NCI-H1105 treated with DMSO at 0.1 percent for 48 hours (cell line): ENCODE measurements at regions not wholly inside any gene's neighbourhood (a gene's known extent, or its start where the extent isn't known, plus 50 kb on each side); places are given as distances from the start of the nearest gene placed in this dataset.
"Not testable (repeated sequence)": the region's sequence is repeated elsewhere in the genome, so short reads cannot be mapped to it uniquely, and the experiment has no call there.

Experiments used
- DNase-seq: peaks from one replicate; lab custom pipeline; 2025; lab: John Stamatoyannopoulos, UW

- DNase-seq, result not testable (repeated sequence)
These were observed 473.3 kb downstream of the SPATA31A6 start for GRCh38 chr9:42656789-42657188.

- not testable (repeated sequence) for DNase-seq
These were observed 474.0 kb downstream of the SPATA31A6 start for GRCh38 chr9:42657496-42657895.

GRCh38 chr9:42697146-42697545 is 513.7 kb downstream of the SPATA31A6 start:
- not testable (repeated sequence) for DNase-seq

- not testable (repeated sequence) for DNase-seq
These were observed 519.4 kb downstream of the SPATA31A6 start for GRCh38 chr9:42702890-42703289.

- not testable (repeated sequence) for DNase-seq
These were observed 541.7 kb downstream of the SPATA31A6 start for GRCh38 chr9:42724841-42725835.

- DNase-seq, result peak; percentile 74
These were observed 559.8 kb downstream of the SPATA31A6 start for GRCh38 chr9:42743030-42743814.

- DNase-seq, result not testable (repeated sequence)
These were observed 573.8 kb downstream of the SPATA31A6 start for GRCh38 chr9:42757251-42757650.

GRCh38 chr9:42759320-42759719 is 575.9 kb downstream of the SPATA31A6 start:
- DNase-seq, result not testable (repeated sequence)

- not testable (repeated sequence) for DNase-seq
These were observed 598.7 kb downstream of the SPATA31A6 start for GRCh38 chr9:42782201-42782600.

GRCh38 chr9:42792725-42793124 is 609.3 kb downstream of the SPATA31A6 start:
- DNase-seq, result not testable (repeated sequence)

GRCh38 chr9:42798571-42798970 is 615.1 kb downstream of the SPATA31A6 start:
- not testable (repeated sequence) for DNase-seq

- not testable (repeated sequence) for DNase-seq
These were observed 619.3 kb downstream of the SPATA31A6 start for GRCh38 chr9:42802716-42803115.

- DNase-seq, result not testable (repeated sequence)
These were observed 623.2 kb downstream of the SPATA31A6 start for GRCh38 chr9:42806674-42807073.

GRCh38 chr9:42821468-42821867 is 638.0 kb downstream of the SPATA31A6 start:
- not testable (repeated sequence) for DNase-seq

GRCh38 chr9:42848156-42848555 is 664.7 kb downstream of the SPATA31A6 start:
- not testable (repeated sequence) for DNase-seq

- DNase-seq, result not testable (repeated sequence)
These were observed 667.6 kb downstream of the SPATA31A6 start for GRCh38 chr9:42850896-42851693.

GRCh38 chr9:42851701-42852100 is 668.2 kb downstream of the SPATA31A6 start:
- not testable (repeated sequence) for DNase-seq

- peak; percentile 53 for DNase-seq
These were observed 668.9 kb downstream of the SPATA31A6 start for GRCh38 chr9:42852133-42852930.

- DNase-seq, result not testable (repeated sequence)
These were observed 676.7 kb downstream of the SPATA31A6 start for GRCh38 chr9:42860133-42860532.

GRCh38 chr9:42862465-42862864 is 679.0 kb downstream of the SPATA31A6 start:
- not testable (repeated sequence) for DNase-seq
